Neural cell (in vitro differentiated cells): ENCODE measurements at regions not wholly inside any gene's neighbourhood (a gene's known extent, or its start where the extent isn't known, plus 50 kb on each side); places are given as distances from the start of the nearest gene placed in this dataset.

Source experiments
- H2AFZ ChIP-seq: fragments of 200-600, 300-800 bp; sonication (generic), shearing (Covaris generic); 2 replicates; pipeline ENCODE4 v1.6.0; 2014; ENCODE audit warnings: low read depth, mild to moderate bottlenecking, antibody characterized with exemption, low read length, moderate library complexity
- H3F3A ChIP-seq: fragments of 200-600 bp; shearing (Covaris generic); 2 replicates; pipeline ENCODE4 v1.6.1; 2016; ENCODE audit warnings: mild to moderate bottlenecking, moderate library complexity, mixed read lengths, antibody characterized with exemption, low read length; ENCODE audit not compliant: insufficient read depth, poor library complexity, severe bottlenecking
- H3K27ac ChIP-seq: fragments of 200-600, 300-800 bp; sonication (generic), shearing (Covaris generic); 2 replicates; pipeline ENCODE4 v1.5.1; 2014; ENCODE audit warnings: mild to moderate bottlenecking, low read length, moderate library complexity
- H3K27me3 ChIP-seq: fragments of 300-800, 200-600 bp; sonication (generic), shearing (Covaris generic); 2 replicates; pipeline ENCODE4 v1.6.0; 2014; ENCODE audit warnings: mild to moderate bottlenecking, low read depth, low read length, moderate library complexity; ENCODE audit not compliant: insufficient read depth
- H3K36me3 ChIP-seq: fragments of 300-800, 200-600 bp; sonication (generic), shearing (Covaris generic); 2 replicates; pipeline ENCODE4 v1.5.1; 2014; ENCODE audit warnings: mild to moderate bottlenecking, antibody characterized with exemption, low read length, moderate library complexity; ENCODE audit not compliant: insufficient read depth
- H3K4me2 ChIP-seq: fragments of 300-800, 200-600 bp; sonication (generic), shearing (Covaris generic); 2 replicates; pipeline ENCODE4 v1.6.0; 2014; ENCODE audit warnings: mild to moderate bottlenecking, low read length
- H3K4me3 ChIP-seq: fragments of 300-800, 200-600 bp; sonication (generic), shearing (Covaris generic); 2 replicates; pipeline ENCODE4 v1.5.1; 2014; ENCODE audit warnings: mild to moderate bottlenecking, low read length, moderate library complexity
- H3K79me2 ChIP-seq: fragments of 200-600 bp; shearing (Covaris generic); replicated peaks from 2 replicates; pipeline ENCODE4 v1.6.0; 2014; ENCODE audit warnings: mild to moderate bottlenecking, low read length, moderate library complexity; ENCODE audit not compliant: insufficient read depth
- H3K9ac ChIP-seq: fragments of 300-800, 200-600 bp; sonication (generic), shearing (Covaris generic); 2 replicates; pipeline ENCODE4 v1.6.1; 2016; ENCODE audit warnings: mild to moderate bottlenecking, low read length, mixed read lengths
- H3K9me2 ChIP-seq: fragments of 200-600 bp; shearing (Covaris generic); 2 replicates; pipeline ENCODE4 v1.6.1; 2016; ENCODE audit warnings: mild to moderate bottlenecking, low read length, mixed read lengths; ENCODE audit not compliant: insufficient read depth
- H3K9me3 ChIP-seq: fragments of 200-600, 300-800 bp; sonication (generic), shearing (Covaris generic); 2 replicates; pipeline ENCODE4 v1.6.1; 2016; ENCODE audit warnings: mild to moderate bottlenecking, mixed run types, low read length, moderate library complexity, mixed read lengths
- H4K20me1 ChIP-seq: fragments of 200-600 bp; shearing (Covaris generic); 2 replicates; pipeline ENCODE4 v1.6.1; 2016; ENCODE audit warnings: mild to moderate bottlenecking, mixed run types; ENCODE audit not compliant: insufficient read depth
- EP300 ChIP-seq: fragments of 450-650 bp; conservative IDR thresholded peaks from 2 replicates; pipeline ENCODE4 v1.6.1; 2014; ENCODE audit warnings: antibody characterized with exemption, mild to moderate bottlenecking, moderate library complexity; ENCODE audit not compliant: poor library complexity, severe bottlenecking
- MXI1 ChIP-seq: fragments of 450-650 bp; conservative IDR thresholded peaks from 2 replicates; pipeline ENCODE4 v1.6.1; 2014; ENCODE audit warnings: antibody characterized with exemption, mild to moderate bottlenecking; ENCODE audit not compliant: poor library complexity, severe bottlenecking
- RAD21 ChIP-seq: fragments of 450-650 bp; conservative IDR thresholded peaks from 2 replicates; pipeline ENCODE4 v1.6.1; 2014; ENCODE audit warnings: antibody characterized with exemption, mild to moderate bottlenecking, moderate library complexity
- SMC3 ChIP-seq: fragments of 450-650 bp; conservative IDR thresholded peaks from 2 replicates; pipeline ENCODE4 v1.6.1; 2014; ENCODE audit warnings: antibody characterized with exemption, mild to moderate bottlenecking, moderate library complexity; ENCODE audit not compliant: poor library complexity
- TAF1 ChIP-seq: IDR thresholded peaks from 2 replicates; pipeline ENCODE4 v1.6.1; 2012; ENCODE audit warnings: low read depth
- TF ChIP-seq, protein P1 (sequence below): IDR thresholded peaks from 2 replicates; pipeline ENCODE4 v1.6.1; 2012; ENCODE audit warnings: borderline replicate concordance
- TF ChIP-seq, protein P2 (sequence below): fragments of 450-650 bp; IDR thresholded peaks from 2 replicates; pipeline ENCODE4 v1.5.1; 2014; ENCODE audit warnings: antibody characterized with exemption, mild to moderate bottlenecking, moderate library complexity; ENCODE audit not compliant: poor library complexity, severe bottlenecking

DNA sequence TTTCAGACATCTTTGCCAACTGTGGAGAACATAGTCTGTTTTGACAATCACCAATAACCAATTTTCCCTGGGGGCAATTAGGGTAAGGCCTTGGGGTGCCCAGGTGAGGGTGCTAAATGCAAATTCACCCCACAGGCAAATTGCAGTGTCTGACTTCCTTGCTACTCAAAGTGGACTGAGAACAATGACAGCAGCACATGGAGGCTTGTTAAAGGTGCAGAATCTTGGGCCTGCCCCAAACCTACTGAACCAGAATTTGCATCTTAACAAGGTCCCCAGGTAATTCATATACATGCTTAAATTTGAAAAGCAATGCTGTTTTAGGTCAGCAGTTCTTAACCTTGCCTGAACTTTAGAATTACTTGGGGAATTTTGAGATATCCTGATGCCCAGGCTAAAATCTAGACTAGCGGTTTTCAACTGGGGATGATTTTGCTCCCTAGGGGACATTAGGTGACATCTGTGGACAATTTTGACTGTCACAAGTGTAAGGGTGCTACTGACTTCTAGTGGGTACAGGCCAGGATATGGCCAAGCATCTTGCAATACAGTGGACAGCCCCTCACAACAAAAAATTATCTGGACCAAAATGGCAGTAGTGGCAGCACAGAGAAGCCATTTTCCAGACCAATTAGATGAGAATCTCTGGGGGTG, 80.2 kb upstream of the GCFC2 start:
- no peaks in the 10 kb centered on the region for H3K9me3 ChIP-seq
- no peak overlapping the region for H3K4me2 ChIP-seq
- no peak overlapping the region for H3K9ac ChIP-seq
- no peaks in the 10 kb centered on the region for H3F3A ChIP-seq
- H3K36me3 ChIP-seq = no peaks in the 10 kb centered on the region
- no peak overlapping the region for H3K4me3 ChIP-seq
- H3K27me3 ChIP-seq = no peaks in the 10 kb centered on the region
- H3K79me2 ChIP-seq = no peaks in the 10 kb centered on the region
- no peak overlapping the region for H3K27ac ChIP-seq
- no peaks in the 10 kb centered on the region for H3K9me2 ChIP-seq
- no peaks in the 10 kb centered on the region for H4K20me1 ChIP-seq
- H2AFZ ChIP-seq = no peak overlapping the region
- TF ChIP-seq, protein P1, sequence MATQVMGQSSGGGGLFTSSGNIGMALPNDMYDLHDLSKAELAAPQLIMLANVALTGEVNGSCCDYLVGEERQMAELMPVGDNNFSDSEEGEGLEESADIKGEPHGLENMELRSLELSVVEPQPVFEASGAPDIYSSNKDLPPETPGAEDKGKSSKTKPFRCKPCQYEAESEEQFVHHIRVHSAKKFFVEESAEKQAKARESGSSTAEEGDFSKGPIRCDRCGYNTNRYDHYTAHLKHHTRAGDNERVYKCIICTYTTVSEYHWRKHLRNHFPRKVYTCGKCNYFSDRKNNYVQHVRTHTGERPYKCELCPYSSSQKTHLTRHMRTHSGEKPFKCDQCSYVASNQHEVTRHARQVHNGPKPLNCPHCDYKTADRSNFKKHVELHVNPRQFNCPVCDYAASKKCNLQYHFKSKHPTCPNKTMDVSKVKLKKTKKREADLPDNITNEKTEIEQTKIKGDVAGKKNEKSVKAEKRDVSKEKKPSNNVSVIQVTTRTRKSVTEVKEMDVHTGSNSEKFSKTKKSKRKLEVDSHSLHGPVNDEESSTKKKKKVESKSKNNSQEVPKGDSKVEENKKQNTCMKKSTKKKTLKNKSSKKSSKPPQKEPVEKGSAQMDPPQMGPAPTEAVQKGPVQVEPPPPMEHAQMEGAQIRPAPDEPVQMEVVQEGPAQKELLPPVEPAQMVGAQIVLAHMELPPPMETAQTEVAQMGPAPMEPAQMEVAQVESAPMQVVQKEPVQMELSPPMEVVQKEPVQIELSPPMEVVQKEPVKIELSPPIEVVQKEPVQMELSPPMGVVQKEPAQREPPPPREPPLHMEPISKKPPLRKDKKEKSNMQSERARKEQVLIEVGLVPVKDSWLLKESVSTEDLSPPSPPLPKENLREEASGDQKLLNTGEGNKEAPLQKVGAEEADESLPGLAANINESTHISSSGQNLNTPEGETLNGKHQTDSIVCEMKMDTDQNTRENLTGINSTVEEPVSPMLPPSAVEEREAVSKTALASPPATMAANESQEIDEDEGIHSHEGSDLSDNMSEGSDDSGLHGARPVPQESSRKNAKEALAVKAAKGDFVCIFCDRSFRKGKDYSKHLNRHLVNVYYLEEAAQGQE = no peak
- TF ChIP-seq TAF1 (no peak), RAD21 (no peak), MXI1 (no peak)
- TF ChIP-seq, protein P2, sequence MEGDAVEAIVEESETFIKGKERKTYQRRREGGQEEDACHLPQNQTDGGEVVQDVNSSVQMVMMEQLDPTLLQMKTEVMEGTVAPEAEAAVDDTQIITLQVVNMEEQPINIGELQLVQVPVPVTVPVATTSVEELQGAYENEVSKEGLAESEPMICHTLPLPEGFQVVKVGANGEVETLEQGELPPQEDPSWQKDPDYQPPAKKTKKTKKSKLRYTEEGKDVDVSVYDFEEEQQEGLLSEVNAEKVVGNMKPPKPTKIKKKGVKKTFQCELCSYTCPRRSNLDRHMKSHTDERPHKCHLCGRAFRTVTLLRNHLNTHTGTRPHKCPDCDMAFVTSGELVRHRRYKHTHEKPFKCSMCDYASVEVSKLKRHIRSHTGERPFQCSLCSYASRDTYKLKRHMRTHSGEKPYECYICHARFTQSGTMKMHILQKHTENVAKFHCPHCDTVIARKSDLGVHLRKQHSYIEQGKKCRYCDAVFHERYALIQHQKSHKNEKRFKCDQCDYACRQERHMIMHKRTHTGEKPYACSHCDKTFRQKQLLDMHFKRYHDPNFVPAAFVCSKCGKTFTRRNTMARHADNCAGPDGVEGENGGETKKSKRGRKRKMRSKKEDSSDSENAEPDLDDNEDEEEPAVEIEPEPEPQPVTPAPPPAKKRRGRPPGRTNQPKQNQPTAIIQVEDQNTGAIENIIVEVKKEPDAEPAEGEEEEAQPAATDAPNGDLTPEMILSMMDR = no peak

DNA sequence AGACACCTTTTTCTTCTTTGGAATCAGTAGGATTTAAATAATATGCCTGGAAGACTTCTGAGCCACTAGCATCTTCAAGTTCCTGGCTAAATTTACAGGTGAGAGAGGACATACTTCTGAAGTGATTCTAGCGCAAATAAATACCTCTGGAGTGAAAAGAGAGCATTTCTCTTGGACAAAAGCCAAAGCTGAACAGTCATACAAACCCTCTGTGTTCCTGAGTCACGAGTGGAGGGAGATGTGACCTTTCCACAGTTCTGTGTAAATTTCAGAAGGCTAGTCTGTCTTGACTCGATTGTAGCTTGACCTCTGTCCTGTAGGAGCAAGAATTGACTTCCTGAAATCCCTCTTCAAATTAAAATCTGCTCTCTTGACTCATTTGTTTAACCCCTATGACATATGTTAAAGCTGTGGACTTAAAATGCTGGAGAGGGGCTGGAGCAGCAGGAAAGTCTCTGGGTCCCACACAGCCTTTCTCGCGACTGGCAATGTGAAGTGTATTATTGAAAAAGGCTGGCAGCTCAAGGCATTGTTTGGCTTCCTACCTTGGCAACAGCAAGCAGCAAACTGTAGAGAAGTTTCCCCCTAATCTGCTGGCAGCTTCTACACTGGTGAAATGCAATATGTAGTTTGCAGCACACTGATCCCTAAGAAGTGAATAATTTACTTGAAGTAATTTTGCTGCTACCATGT, 79.6 kb upstream of the GCFC2 start:
- Histone ChIP-seq H3K9me2 (no peaks in the 10 kb centered on the region), H3K4me3 (no peak overlapping the region), H3K9ac (no peak overlapping the region), H3K9me3 (no peaks in the 10 kb centered on the region), H3F3A (no peaks in the 10 kb centered on the region), H3K27ac (no peak overlapping the region), H3K4me2 (no peak overlapping the region), H3K79me2 (no peaks in the 10 kb centered on the region), H3K27me3 (no peaks in the 10 kb centered on the region), H2AFZ (no peak overlapping the region), H4K20me1 (no peaks in the 10 kb centered on the region), H3K36me3 (no peaks in the 10 kb centered on the region)
- TF ChIP-seq EP300 = no peak
- TF ChIP-seq, protein P1 = no peak
- TF ChIP-seq RAD21 = no peak
- no peak for TF ChIP-seq SMC3
- TF ChIP-seq, protein P2 = no peak
